Nephron (organoid): ENCODE measurements at regions not wholly inside any gene's neighbourhood (a gene's known extent, or its start where the extent isn't known, plus 50 kb on each side); places are given as distances from the start of the nearest gene placed in this dataset.
"Not testable (repeated sequence)": the region's sequence is repeated elsewhere in the genome, so short reads cannot be mapped to it uniquely, and the experiment has no call there.

ENCODE experiments used
- H3K27ac Mint-ChIP-seq, 3 experiments: 2 replicates each; pipeline ENCODE4 v1.8.0; 2020; ENCODE audit warnings: mixed read lengths in 3 of 3, mild to moderate bottlenecking in 2 of 3, moderate library complexity in 1 of 3
- H3K27me3 Mint-ChIP-seq: 2 replicates; pipeline ENCODE4 v1.8.0; 2021; ENCODE audit warnings: low read depth, mild to moderate bottlenecking, moderate library complexity, mixed read lengths
- H3K36me3 Mint-ChIP-seq: 2 replicates; pipeline ENCODE4 v1.8.0; 2020; ENCODE audit warnings: low read depth, mixed read lengths
- H3K4me1 Mint-ChIP-seq: 2 replicates; pipeline ENCODE4 v1.8.0; 2020; ENCODE audit warnings: mixed read lengths
- H3K4me3 Mint-ChIP-seq, 3 experiments: 2 replicates each; pipeline ENCODE4 v1.8.0; 2020; ENCODE audit warnings: mild to moderate bottlenecking in 3 of 3, mixed read lengths in 3 of 3, moderate library complexity in 2 of 3
- H3K9me3 Mint-ChIP-seq: 2 replicates; pipeline ENCODE4 v1.8.0; 2020; ENCODE audit warnings: mixed read lengths
- TF ChIP-seq, protein P1 (sequence below), 3 experiments: fragments of 200-600 bp; sonication (generic); IDR thresholded peaks; one replicate each; pipeline ENCODE4 v1.5.0; 2021; ENCODE audit warnings: antibody characterized with exemption in 3 of 3; ENCODE audit not compliant: unreplicated experiment in 3 of 3

DNA sequence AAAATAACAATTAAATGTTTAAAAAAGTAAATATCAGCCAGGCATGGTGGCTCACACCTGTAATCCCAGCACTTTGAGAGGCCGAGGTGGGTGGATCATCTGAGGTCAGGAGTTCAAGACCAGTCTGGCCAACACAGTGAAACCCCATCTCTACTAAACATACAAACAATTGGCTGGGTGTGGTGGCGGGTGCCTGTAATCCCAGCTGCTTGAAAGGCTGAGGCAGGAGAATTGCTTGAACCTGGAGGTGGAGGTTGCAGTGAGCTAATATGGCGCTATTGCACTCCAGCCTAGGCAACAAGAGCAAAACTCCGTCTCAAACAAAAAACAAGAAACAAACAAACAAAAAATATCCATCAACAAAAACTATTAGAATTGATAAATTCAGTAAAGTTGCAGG lies 77.5 kb downstream of the SNX5 start:
- H3K4me3 Mint-ChIP-seq, H3K27me3 Mint-ChIP-seq, H3K27ac Mint-ChIP-seq, H3K36me3 Mint-ChIP-seq: not testable (repeated sequence)
- H3K4me1 Mint-ChIP-seq: peaks cover 39% of the 10 kb centered on the region
- peaks cover 28% of the 10 kb centered on the region for H3K9me3 Mint-ChIP-seq

GRCh38 chr20:17890330-17890729 lies 78.3 kb downstream of the SNX5 start:
- Mint-ChIP-seq H3K36me3 (peaks cover 4% of the 10 kb centered on the region), H3K4me3 (no peak overlapping the region), H3K4me1 (peaks cover 38% of the 10 kb centered on the region), H3K9me3 (peaks cover 28% of the 10 kb centered on the region), H3K27ac (no peak overlapping the region), H3K27me3 (no peaks in the 10 kb centered on the region)
- TF ChIP-seq, protein P1, sequence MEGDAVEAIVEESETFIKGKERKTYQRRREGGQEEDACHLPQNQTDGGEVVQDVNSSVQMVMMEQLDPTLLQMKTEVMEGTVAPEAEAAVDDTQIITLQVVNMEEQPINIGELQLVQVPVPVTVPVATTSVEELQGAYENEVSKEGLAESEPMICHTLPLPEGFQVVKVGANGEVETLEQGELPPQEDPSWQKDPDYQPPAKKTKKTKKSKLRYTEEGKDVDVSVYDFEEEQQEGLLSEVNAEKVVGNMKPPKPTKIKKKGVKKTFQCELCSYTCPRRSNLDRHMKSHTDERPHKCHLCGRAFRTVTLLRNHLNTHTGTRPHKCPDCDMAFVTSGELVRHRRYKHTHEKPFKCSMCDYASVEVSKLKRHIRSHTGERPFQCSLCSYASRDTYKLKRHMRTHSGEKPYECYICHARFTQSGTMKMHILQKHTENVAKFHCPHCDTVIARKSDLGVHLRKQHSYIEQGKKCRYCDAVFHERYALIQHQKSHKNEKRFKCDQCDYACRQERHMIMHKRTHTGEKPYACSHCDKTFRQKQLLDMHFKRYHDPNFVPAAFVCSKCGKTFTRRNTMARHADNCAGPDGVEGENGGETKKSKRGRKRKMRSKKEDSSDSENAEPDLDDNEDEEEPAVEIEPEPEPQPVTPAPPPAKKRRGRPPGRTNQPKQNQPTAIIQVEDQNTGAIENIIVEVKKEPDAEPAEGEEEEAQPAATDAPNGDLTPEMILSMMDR (IDR thresholded peaks at IDR 0.05; ENCODE audit: unreplicated experiment in 3 of 3): no peak

- Mint-ChIP-seq H3K27me3 (no peaks in the 10 kb centered on the region), H3K9me3 (peaks cover 28% of the 10 kb centered on the region), H3K27ac (peak overlapping the region in 1 of 3 experiments; percentile 45), H3K36me3 (peaks cover 4% of the 10 kb centered on the region), H3K4me3 (no peak overlapping the region), H3K4me1 (peaks cover 48% of the 10 kb centered on the region)
- TF ChIP-seq, protein P1 (IDR thresholded peaks at IDR 0.05; ENCODE audit: unreplicated experiment in 3 of 3): no peak
Measured at GRCh38 chr20:17889226-17889625, 79.4 kb downstream of the SNX5 start.

- peaks cover 47% of the 10 kb centered on the region for H3K4me1 Mint-ChIP-seq
- H3K36me3 Mint-ChIP-seq: peaks cover 4% of the 10 kb centered on the region
- TF ChIP-seq, protein P1 (IDR thresholded peaks at IDR 0.05; ENCODE audit: unreplicated experiment in 3 of 3): no peak
- no peak overlapping the region for H3K4me3 Mint-ChIP-seq
- peaks cover 28% of the 10 kb centered on the region for H3K9me3 Mint-ChIP-seq
- H3K27me3 Mint-ChIP-seq: no peaks in the 10 kb centered on the region
- peak overlapping the region in 1 of 3 experiments; percentile 55 for H3K27ac Mint-ChIP-seq
Measured at GRCh38 chr20:17888044-17888443, 80.5 kb downstream of the SNX5 start.

GRCh38 chr20:17887331-17888030 lies 81.1 kb downstream of the SNX5 start:
- peak overlapping the region in 2 of 3 experiments; percentile 41 to 55 for H3K27ac Mint-ChIP-seq
- H3K36me3 Mint-ChIP-seq: peaks cover 4% of the 10 kb centered on the region
- H3K4me1 Mint-ChIP-seq: peaks cover 46% of the 10 kb centered on the region
- no peaks in the 10 kb centered on the region for H3K27me3 Mint-ChIP-seq
- TF ChIP-seq, protein P1 (IDR thresholded peaks at IDR 0.05; ENCODE audit: unreplicated experiment in 3 of 3): no peak
- H3K9me3 Mint-ChIP-seq: peaks cover 28% of the 10 kb centered on the region
- no peak overlapping the region for H3K4me3 Mint-ChIP-seq

DNA sequence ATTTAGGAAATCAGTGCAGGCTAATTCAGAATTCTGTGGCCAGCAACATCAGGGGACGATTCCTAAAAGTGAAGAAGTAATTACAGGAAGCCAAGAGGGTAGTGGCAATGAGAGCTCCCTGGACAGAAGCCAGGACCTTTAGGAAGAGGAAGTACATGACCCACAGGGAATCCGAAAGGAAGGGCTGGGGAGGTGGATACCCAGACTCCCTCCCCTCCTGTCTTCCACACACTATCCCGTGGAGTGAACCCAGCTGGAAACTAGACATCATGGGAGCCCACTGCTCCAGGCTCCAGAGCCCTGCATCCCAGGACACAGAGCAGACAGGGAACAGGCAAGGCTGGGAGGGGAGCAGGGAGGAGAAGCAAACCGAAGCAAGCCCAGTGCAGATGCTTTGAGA lies 83.0 kb downstream of the SNX5 start:
- H3K4me1 Mint-ChIP-seq: peaks cover 41% of the 10 kb centered on the region
- peaks cover 4% of the 10 kb centered on the region for H3K36me3 Mint-ChIP-seq
- H3K27ac Mint-ChIP-seq: peak overlapping the region; percentile 84 to 91 (median 90)
- H3K4me3 Mint-ChIP-seq: peak overlapping the region in 1 of 3 experiments; percentile 15
- H3K27me3 Mint-ChIP-seq: no peaks in the 10 kb centered on the region
- H3K9me3 Mint-ChIP-seq: peaks cover 19% of the 10 kb centered on the region
- TF ChIP-seq, protein P1 (IDR thresholded peaks at IDR 0.05; ENCODE audit: unreplicated experiment in 3 of 3): no peak
